ENCODE measurements at regions not wholly inside any gene's neighbourhood (a gene's known extent, or its start where the extent isn't known, plus 50 kb on each side); places are given as distances from the start of the nearest gene placed in this dataset.

GRCh38 chr12:91529829-91530228 is 347.2 kb upstream of the DCN start:
- DNase-seq (ENCODE audit: low read depth, low spot score), result no peak
- no peak overlapping the region for H3K27ac ChIP-seq (ENCODE audit: low read depth, low read length)
- H3K4me3 ChIP-seq (ENCODE audit: low read depth, low read length), result no peak overlapping the region
- ChIA-PET POLR2A (no interaction called here), CTCF (no interaction called here)
- no peaks in the 10 kb centered on the region for H3K9me3 ChIP-seq (ENCODE audit: control insufficient read depth, insufficient read depth, low read length)
- H3K27me3 ChIP-seq (ENCODE audit: control insufficient read depth, insufficient read depth, low read length), result no peaks in the 10 kb centered on the region
- no peak for TF ChIP-seq CTCF (IDR thresholded peaks at IDR 0.05; ENCODE audit: low read depth, low read length)

GRCh38 chr12:91523831-91524230 is 341.2 kb upstream of the DCN start:
- DNase-seq (ENCODE audit: low read depth, low spot score), result no peak
- Histone ChIP-seq H3K9me3 (ENCODE audit: control insufficient read depth, insufficient read depth, low read length) (no peaks in the 10 kb centered on the region), H3K27ac (ENCODE audit: low read depth, low read length) (no peak overlapping the region), H3K27me3 (ENCODE audit: control insufficient read depth, insufficient read depth, low read length) (no peaks in the 10 kb centered on the region), H3K4me3 (ENCODE audit: low read depth, low read length) (no peak overlapping the region)
- ChIA-PET POLR2A (no interaction called here), CTCF (no interaction called here)
- TF ChIP-seq CTCF (IDR thresholded peaks at IDR 0.05; ENCODE audit: low read depth, low read length), result no peak

GRCh38 chr12:91516695-91517047 is 334.1 kb upstream of the DCN start:
- H3K9me3 ChIP-seq (ENCODE audit: control insufficient read depth, insufficient read depth, low read length), result no peaks in the 10 kb centered on the region
- no peak overlapping the region for H3K4me3 ChIP-seq (ENCODE audit: low read depth, low read length)
- DNase-seq (ENCODE audit: low read depth, low spot score), result no peak
- CTCF ChIA-PET, result no interaction called here
- TF ChIP-seq CTCF (IDR thresholded peaks at IDR 0.05; ENCODE audit: low read depth, low read length), result no peak
- peaks cover 5% of the 10 kb centered on the region for H3K27me3 ChIP-seq (ENCODE audit: control insufficient read depth, insufficient read depth, low read length)
- POLR2A ChIA-PET, result no interaction called here
- no peak overlapping the region for H3K27ac ChIP-seq (ENCODE audit: low read depth, low read length)

GRCh38 chr12:91515944-91516694 is 333.5 kb upstream of the DCN start:
- H3K27me3 ChIP-seq (ENCODE audit: control insufficient read depth, insufficient read depth, low read length), result peaks cover 5% of the 10 kb centered on the region
- no peak for TF ChIP-seq CTCF (IDR thresholded peaks at IDR 0.05; ENCODE audit: low read depth, low read length)
- DNase-seq (ENCODE audit: low read depth, low spot score), result no peak
- no peaks in the 10 kb centered on the region for H3K9me3 ChIP-seq (ENCODE audit: control insufficient read depth, insufficient read depth, low read length)
- no peak overlapping the region for H3K27ac ChIP-seq (ENCODE audit: low read depth, low read length)
- POLR2A ChIA-PET, result no interaction called here
- CTCF ChIA-PET, result no interaction called here
- H3K4me3 ChIP-seq (ENCODE audit: low read depth, low read length), result no peak overlapping the region

- peaks cover 5% of the 10 kb centered on the region for H3K27me3 ChIP-seq (ENCODE audit: control insufficient read depth, insufficient read depth, low read length)
- POLR2A ChIA-PET, result no interaction called here
- no peak overlapping the region for H3K4me3 ChIP-seq (ENCODE audit: low read depth, low read length)
- no peak for TF ChIP-seq CTCF (IDR thresholded peaks at IDR 0.05; ENCODE audit: low read depth, low read length)
- CTCF ChIA-PET, result no interaction called here
- H3K27ac ChIP-seq (ENCODE audit: low read depth, low read length), result no peak overlapping the region
- no peaks in the 10 kb centered on the region for H3K9me3 ChIP-seq (ENCODE audit: control insufficient read depth, insufficient read depth, low read length)
- no peak for DNase-seq (ENCODE audit: low read depth, low spot score)
Observed at GRCh38 chr12:91513313-91513712, 330.7 kb upstream of the DCN start.

Measured in AG04450 (cell line).